ENCODE measurements at regions not wholly inside any gene's neighbourhood (a gene's known extent, or its start where the extent isn't known, plus 50 kb on each side); places are given as distances from the start of the nearest gene placed in this dataset.
A peak's percentile ranks its signal among the peaks of the same experiment; 100 is the strongest.

DNA sequence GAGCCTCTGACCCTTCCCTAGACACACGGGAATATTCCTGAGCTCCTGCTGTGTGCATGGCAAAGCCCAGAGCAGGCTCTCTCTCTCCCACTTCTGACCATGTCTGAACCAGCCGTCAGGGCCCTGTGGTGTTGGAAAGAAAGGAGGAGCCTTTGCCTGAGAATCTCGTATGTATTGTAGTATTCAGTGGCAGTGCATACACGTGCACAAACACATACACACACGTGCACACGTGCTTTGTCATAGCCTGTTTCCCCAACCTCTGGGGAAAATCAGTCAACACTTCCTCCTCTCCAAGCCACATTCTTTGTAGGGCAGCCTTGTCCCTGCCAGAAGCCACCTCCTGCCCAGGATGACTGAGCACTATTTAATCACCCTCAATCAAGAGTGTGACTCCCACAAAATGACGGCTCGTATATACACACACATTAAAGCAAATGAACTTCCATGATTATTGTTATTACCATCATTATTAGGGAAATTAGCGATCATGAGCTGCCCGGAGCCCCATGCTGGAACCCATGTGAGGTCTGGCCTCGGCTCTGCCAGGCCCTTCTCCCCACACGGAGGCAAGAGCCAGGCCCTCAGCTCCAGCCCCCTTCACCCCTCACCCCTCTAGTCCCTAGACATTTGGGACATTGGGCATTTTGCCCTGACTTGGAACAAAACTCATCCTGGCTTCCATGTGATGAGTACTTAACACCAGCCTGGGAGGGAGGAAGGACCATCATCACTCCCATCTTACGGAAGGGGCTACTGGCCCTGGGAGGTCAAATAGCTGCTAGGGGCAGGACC, 331.9 kb downstream of the NPHP4 start:
- no peak for DNase-seq (ENCODE audit: low read depth, low spot score)

DNA sequence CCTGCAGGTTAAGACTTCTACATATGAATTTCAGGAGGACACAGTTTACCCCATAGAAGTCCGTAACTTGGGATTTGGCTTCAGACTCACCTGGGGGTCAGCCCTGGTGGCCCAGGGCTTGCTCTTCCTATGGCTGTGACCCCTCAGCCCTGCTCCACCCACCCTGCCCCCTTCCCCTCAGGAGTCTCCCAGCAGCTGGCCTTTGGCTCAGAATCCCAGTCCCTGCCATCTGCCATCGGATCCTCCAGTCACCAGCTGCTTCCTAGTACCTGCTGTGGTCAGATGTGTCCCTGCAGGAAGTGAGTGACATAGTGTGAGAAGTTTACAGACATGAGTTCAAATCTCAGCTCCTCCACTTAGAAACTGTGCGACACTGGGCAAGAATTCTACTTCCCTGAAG, 332.6 kb downstream of the NPHP4 start:
- DNase-seq (ENCODE audit: low read depth, low spot score) = no peak

DNA sequence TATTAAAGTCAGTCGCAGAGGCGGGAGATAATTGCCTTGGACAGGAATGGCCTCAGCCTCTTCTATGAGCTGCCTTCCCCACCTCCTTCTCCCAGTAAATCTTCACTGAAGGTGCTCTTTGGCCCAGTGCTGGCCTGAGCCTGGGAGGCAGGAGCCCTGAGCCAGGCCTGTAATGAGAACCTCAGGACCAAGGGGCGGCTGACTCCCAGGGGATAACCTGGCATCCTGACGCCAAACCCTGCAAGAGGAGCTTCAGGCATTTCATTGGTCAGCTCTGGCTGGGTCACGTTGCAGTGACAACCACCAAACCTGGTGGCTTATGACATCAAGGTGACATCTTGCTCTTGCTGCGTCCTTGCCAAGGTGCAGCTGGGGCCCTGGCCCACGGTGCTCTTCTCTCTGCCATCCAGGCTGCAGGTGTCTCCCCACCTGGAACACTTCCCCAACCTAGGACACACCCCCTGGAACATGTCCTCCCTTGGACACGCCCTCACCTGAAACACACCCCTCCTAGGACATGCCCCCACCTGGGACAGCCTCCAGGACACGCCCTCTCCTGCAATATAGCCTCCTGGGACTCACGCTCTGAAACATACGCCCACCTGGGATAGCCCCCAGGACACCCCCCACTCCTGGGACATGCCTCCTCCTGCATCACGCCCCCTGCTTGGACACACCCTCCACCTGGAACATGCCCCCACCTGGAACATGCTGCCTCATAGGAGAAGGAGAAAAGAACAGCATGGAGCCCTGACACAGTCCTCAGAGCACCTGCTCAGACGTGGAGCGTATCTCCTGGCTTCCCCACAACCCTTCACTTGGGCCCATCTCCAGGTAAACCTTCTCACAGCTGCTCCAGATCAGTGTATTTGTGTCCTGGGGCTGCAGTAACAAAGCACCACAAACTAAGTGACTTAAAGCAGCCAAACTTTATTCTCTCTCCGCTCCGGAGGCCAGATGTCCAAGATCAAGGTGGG, 333.6 kb downstream of the NPHP4 start:
- DNase-seq (ENCODE audit: low read depth, low spot score) = no peak

DNA sequence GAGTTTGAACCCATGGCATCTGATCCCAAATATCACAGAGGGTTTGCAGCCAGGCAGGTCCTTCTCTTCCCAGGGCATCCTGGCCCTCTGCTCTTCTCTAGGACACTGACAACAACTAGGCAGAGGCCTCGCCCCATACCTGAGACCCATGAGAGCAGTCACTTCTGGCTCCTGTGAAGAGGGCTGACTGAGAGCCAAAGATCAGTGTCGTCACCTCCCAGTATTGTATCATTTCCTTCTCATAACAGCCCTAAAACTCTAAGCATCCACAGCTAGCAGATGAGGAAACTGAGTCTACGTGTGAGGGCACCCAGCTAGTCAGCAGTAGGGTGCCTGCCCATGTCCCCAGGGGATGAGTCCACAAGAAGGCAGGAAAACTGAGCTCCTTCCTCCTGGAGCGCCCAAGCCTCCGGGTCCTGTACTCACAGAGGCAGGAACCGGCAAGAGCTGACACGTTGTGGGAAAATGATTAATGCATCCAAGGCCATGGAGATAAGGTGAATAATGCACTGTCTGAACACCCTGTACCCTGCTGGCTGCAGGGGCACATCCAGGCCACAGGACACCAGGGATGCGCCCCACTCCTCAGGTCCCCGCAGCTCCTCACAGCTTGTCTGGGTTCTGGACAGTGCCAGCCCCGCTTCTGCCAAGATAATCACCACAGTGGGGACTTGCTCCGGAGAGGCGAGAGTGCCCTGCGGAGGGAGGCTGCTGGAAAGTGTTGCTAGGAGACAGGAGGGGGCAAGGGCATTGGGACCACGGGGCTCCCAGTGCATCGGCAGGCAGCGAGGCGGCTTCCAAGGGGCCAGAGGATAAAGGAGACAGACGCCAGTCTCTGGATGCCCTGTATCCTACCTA, 340.0 kb downstream of the NPHP4 start:
- no peak for DNase-seq (ENCODE audit: low read depth, low spot score)

DNA sequence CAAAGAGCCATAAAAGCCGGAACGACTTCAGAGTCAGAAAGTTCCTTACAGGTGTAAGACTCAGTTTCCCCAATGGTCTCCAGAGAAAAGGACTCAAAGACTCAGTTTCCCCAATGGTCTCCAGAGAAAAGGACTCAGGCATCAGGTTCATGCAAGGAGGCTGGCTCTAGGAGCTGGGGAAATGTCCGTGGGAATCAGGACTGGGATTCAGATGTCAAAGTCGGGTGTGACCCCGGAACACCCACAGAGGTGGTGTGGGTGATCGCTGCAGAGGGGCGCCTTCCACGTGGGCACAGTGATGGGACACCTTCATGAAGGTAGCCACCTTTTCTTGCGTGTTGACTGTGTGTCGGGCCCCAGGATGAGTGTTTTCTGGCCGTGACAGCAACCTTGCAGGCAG, 340.8 kb downstream of the NPHP4 start:
- DNase-seq (ENCODE audit: low read depth, low spot score) = no peak

DNA sequence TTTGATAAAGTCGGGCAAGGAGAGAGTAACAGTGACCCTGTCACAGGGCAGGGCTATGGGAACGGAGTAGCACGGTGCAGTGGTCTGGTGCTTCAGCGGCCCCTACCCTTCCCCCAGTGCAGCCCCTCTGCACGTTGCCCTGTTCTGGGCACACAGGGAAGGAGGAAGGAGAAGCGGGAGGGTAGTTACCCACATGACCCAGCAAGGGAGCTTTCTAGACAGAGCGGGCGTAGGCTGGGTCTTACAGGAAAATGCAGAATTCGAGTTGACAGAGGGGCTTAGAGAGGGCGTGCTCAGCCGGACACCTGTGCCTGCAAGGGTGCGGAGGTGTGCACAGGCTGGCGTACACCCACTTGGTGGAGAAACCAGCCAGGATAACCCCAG, 341.2 kb downstream of the NPHP4 start:
- no peak for DNase-seq (ENCODE audit: low read depth, low spot score)

DNA sequence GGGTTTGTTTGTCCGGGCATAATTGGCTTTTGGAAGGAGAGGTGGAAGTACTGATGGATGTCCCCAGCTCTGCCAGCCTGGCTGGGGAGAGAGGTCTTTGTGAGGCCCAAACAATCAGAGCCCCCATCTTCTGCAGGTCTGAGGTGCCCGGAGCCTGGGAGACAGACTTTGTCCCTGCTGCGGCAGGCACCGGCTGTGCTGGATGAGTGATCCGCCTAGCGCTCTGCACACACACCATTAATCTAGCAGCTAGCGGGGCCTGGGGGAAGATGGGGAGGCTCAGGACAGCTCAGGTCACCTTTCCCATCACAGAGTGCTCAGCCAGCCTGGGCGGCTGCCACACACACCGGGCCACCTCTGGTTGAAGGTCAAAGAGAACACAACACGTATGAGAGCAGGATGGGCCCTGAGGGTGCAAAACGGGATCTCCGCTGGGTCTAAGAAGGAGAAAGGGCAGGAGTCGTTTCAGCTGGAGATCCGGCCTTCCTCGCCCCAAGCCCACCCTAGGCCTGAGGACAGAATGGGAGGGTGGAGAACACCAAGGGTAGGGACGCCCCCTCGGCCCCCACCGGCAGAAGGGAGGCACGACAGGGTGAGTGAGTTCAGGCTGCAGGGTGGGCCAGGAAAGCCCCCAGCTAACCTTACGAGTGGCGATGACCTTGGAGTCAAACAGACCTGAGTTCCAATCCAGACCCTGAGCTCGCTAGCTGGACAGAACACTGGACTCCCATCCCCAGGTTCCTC, 341.8 kb downstream of the NPHP4 start:
- DNase-seq (ENCODE audit: low read depth, low spot score) = no peak

DNA sequence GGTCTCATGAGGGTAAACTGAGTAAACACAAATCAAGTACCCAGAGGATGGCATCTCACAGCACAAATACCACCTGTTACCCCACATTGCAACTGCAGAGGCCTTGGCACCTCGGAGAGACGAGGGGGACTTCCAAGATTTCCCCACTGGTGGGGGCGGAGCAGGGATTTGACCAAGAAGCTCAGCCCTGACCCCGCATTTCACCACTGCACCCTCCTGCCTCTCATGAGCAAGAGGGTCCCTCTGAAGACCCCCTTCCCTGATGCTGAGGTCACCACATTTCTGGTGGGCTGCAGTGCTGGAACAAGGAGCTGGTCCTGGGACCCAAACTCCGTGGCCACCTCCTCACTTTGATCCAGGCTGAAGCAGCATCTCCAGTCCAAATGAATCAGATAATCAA, 342.4 kb downstream of the NPHP4 start:
- DNase-seq (ENCODE audit: low read depth, low spot score) = no peak

DNA sequence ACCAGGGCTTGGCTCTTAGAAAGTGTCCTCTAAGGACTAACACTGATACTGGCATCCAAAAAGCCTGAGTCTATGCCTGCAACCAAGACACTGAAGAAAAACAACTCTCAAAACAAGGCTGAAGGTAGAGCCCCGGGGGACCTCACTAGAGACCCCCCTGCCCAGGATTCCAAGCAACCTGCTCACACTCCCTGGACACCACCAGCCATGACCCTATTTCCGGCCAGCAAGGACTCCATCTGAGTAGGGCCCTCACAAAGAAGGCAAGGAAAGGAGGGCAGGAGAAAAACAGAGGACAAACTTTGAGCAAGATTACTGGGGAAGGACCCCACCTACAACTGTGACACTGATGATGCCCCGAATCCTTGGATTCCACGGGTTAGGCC, 343.1 kb downstream of the NPHP4 start:
- DNase-seq (ENCODE audit: low read depth, low spot score) = no peak

DNA sequence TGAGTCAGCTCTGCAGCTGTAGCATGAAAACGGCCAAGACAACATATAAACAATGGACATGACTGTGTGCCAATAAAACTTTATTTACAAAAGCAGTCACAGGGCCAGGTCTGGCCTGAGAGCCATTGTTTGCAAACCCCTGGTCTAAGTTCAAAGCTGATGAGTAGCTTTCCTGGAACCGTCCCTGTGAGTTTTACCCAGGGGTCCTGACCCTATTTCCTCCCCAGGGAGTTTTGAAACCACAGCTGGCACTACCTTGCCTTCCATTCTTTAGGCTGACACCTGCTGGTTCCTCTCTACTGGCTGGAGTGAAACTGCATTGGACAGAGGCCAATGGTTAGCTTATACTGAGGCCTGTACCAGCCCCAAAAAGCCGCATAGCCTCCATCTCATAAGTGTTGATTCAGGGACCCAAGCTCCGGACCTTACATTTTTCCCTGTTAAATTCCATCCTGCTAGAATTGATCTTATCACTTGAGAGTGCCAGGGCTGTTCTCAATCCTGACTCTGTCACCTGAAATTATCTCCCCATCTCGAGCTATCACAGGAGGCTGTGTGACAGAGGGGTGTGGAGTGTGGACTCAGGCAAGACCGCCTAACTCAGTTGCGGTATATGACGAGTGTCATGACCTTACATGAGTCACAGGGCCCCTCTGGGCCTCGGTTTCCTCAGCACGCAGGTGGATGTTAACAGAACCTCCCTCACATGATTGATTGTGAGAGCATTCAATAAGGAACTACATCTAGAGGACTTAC, 343.6 kb downstream of the NPHP4 start:
- DNase-seq (ENCODE audit: low read depth, low spot score) = no peak

DNA sequence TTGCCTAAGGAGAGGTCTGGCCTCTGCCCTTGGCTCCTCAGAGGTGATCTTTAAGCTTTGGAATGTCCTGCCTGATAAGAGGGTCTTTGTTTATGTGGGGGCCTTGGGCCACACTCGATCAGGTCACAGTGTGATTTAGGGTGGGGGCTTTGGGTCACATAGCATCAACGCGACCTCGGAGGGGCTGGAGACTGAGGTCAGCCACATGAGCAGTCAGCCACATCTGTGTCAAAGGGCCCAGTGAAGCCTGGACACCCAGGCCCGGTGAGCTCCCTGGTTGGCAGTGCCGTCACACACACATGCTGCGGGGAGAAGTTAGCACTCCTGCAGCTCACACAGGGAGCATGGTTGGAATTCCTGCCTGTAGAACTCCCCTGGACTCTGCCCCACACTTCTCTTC, 345.0 kb downstream of the NPHP4 start:
- no peak for DNase-seq (ENCODE audit: low read depth, low spot score)

DNA sequence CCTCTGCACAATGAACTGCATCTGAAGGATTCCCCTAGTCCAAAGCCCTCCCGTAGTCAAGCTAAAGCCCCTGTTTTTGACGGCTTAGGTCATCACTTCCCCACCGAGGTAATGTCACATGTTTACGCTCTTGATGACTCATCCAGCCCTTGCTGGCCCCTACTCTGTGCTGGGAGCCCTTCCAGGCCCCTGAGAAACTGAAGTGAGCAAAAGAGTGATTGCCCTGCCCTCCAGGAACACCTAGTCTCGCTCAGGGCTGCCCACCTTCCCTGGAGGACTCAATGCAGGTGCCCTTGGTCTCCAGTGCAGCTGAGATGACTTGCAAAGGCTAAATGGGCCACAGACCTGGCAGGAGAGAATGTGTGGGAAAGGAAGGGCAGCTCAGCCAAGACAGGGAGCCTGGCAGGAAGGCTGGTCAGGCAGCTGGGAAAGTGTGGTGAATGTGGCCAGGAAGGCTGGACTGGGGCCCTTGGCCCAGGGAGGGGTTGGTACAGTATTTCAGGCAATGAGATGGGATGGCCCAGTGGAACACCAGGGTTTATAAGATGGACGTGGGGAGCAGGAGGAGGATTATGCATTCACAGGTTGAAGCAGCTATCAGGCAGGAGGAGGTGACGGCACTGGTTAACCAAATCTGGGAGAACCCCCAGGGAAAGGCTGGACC, 345.6 kb downstream of the NPHP4 start:
- no peak for DNase-seq (ENCODE audit: low read depth, low spot score)

DNA sequence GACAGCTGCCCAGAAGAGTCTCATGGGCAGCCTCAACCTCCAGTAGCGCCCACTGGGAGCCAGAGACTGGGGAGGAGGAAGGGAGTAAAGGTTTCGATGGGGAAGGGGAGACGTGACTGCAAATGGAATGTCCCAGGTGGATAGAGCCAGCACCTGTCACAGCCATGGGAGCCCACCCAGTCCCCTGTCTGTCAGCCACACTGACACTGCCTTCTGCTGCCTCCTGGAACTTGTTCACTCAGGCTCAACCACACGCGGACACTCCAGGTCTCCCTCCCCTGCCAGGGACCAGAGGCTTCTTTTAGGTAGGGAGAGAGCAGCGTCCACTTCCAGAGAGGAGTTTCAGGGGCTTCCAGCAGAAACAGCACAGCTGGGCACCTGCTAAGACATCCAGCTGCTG, 346.3 kb downstream of the NPHP4 start:
- DNase-seq (ENCODE audit: low read depth, low spot score) = no peak

DNA sequence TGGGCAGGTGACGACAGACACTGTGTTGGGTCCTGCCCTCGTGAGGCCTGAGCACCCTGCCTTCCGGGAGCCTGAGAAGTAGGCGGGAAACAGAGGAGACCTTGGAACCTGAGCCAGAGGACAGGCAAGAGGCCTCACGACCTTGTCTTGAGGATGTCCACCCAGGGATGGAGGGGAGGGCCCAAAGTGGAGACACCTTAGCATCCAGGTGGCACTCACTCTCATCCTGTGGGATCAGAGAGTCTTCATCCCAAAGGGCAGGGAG, 347.2 kb downstream of the NPHP4 start:
- DNase-seq (ENCODE audit: low read depth, low spot score) = no peak

DNA sequence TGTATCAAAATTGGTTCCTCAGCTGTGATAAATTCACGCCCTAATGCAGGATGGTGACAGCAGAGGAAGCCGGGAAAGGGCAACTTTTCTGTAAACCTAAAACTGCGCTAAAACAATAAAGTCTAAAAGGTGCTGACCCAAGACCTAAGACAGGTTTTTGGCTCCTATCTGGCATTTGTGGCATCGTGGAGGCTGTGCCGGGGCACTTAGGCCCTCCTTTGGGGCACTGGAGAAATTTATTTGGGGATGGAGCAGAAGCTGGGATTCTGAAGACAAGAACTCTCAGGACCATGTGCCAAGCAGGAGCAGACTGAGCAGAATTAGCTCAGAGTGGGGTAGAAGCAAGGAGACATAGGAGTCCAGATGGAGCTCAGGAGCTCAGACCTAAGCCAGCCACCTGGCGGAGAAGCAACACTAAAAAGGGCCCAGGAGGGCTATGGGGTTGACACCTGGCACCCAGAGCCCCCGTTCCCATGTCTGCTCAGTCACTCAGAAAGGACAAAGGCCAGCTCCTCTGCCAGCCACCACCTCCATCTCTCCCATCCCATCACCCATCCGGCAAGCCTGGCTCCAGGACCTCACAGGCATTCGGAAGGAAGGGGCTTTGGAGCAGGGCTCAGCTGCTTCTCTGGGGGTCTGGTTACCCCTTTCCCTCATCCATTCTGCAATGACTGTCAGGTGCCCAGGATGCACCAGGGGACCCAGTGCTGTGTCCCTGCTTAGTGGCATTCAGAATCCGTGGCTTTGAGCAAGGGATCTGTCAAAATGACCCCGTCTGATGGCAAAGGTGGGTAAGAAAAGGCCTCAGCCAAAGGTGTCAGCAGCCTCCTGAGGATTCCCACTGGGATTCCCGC, 347.7 kb downstream of the NPHP4 start:
- DNase-seq (ENCODE audit: low read depth, low spot score) = no peak

DNA sequence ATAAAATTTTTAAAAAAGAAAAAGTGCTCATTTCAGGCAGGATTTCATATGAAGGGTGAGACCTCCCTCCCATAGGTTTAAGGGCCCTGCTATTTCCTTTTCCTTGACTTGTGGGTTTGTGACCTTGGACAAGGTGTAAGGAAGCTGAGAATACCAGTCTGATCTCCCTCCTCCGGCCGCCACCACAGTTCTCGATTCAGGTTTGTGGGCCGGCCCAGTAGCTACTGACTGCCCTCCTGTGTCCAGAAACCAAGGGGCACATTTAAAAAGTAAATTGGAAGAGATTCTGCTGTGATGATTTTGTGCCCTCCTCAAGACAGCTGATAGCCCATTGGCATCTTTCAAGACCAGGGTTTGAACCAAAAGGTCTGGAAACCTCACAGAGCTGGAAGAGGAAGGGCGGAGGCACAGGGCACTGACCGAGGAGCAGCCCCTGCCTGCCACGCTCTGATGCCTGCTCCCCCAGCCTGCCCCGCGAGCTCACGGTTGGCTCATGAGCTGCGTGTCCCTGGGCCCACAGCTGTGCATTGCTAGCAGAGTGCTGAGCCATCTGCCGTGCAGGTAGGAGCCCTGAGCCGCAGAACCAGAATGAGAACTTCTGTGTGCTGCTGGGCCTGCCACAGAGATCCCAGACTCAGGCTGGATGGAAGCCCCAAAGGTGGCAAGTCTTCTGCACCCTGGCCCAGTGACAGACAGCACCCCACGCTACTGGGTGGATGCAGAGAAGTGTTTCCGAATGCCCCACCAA, 348.7 kb downstream of the NPHP4 start:
- DNase-seq (ENCODE audit: low read depth, low spot score) = no peak

DNA sequence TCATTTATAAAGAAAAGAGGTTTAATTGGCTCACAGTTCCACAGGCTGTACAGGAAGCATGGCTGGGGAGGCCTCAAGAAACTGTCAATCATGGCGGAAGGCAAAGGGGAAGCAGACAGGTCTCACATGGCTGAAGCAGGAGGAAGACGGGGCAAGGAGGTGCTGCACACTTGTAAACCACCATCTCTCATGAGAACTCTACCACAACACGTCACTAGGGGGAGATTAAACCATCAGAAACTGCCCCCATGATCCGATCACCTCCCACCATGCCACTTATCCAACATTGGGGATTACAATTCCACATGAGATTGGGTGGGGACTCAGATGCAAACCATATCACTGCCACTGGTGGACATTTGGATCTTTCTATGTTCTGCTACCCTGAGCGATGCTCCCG, 351.4 kb downstream of the NPHP4 start:
- DNase-seq (ENCODE audit: low read depth, low spot score) = peak; percentile 38

DNA sequence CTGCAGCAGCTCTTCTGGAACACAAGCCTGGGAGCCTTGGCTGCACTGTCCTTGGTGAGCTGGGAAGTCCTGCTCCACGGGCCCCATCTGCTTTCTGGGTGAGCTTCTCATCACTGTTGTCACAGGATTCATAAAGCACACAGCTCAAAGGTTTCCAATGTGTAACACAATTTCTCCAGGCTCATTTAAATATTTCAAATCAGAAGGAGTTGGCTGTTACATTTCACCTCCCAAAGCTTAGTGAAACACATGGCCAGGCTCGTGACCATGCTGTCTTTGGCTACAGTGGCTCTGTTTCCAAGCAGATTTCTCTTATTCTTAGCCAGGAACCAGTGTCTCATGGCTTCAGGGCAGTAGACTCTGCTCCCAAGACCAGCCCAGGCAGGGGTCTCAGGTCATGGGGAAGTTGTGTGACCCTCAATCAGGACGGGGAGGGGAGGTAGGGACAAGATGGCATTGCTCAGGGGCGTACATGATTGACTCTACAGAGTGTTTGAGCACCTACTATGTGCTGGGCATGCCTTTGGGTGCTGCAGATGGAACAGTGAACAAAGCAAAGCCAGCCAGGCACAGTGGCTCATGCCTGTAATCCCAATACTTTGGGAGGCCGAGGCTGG, 353.0 kb downstream of the NPHP4 start:
- no peak for DNase-seq (ENCODE audit: low read depth, low spot score)

Measured in iPS DF 19.7 (cell line).